HL-60 (cell line): ENCODE measurements at regions not wholly inside any gene's neighbourhood (a gene's known extent, or its start where the extent isn't known, plus 50 kb on each side); places are given as distances from the start of the nearest gene placed in this dataset.

Source experiments
- CTCF ChIP-seq: IDR thresholded peaks from one replicate; pipeline ENCODE4 v1.5.1; 2011; ENCODE audit warnings: low read length, control low read depth, inconsistent platforms; ENCODE audit not compliant: insufficient read depth
- POLR2AphosphoS5 ChIP-seq: IDR thresholded peaks from 2 replicates; pipeline ENCODE4 v1.6.1; 2012; ENCODE audit warnings: low read depth

- TF ChIP-seq CTCF = no peak
- TF ChIP-seq POLR2AphosphoS5 = no peak
These were observed 1214.9 kb downstream of the XPNPEP1 start for GRCh38 chr10:108708363-108708762.
